ENCODE measurements at regions not wholly inside any gene's neighbourhood (a gene's known extent, or its start where the extent isn't known, plus 50 kb on each side); places are given as distances from the start of the nearest gene placed in this dataset.

DNA sequence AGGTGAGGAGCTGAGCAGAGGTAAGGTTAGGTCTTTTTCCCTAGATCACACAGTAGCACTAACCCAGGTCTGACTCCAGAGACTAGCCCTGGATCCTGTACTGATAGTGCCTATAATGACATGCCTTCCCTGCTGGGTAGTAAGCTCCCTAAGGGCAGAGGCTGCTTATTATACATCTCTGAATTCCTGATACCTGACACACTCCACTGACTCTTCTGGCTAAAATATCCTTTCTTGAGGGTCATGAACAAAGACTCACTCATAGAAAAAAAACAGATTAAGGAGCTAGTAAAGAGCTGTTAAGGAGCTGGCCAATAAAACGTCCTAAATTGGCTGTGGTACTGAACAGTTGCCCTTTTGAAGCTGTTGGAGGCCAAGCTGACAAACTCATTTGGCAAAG lies 149.0 kb upstream of the ITGA1 start:
- TF ChIP-seq, protein P1, sequence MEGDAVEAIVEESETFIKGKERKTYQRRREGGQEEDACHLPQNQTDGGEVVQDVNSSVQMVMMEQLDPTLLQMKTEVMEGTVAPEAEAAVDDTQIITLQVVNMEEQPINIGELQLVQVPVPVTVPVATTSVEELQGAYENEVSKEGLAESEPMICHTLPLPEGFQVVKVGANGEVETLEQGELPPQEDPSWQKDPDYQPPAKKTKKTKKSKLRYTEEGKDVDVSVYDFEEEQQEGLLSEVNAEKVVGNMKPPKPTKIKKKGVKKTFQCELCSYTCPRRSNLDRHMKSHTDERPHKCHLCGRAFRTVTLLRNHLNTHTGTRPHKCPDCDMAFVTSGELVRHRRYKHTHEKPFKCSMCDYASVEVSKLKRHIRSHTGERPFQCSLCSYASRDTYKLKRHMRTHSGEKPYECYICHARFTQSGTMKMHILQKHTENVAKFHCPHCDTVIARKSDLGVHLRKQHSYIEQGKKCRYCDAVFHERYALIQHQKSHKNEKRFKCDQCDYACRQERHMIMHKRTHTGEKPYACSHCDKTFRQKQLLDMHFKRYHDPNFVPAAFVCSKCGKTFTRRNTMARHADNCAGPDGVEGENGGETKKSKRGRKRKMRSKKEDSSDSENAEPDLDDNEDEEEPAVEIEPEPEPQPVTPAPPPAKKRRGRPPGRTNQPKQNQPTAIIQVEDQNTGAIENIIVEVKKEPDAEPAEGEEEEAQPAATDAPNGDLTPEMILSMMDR (IDR thresholded peaks at IDR 0.05; ENCODE audit: insufficient read depth, low read depth, low read length) = no peak
- TF ChIP-seq EZH2 (IDR thresholded peaks at IDR 0.05; ENCODE audit: insufficient read depth, low read length) = no peak
